NCI-H128 (cell line): ENCODE measurements at regions not wholly inside any gene's neighbourhood (a gene's known extent, or its start where the extent isn't known, plus 50 kb on each side); places are given as distances from the start of the nearest gene placed in this dataset.

Experiments used
- DNase-seq: peaks from one replicate; lab custom pipeline; 2025; ENCODE audit not compliant: unreplicated experiment; lab: John Stamatoyannopoulos, UW

GRCh38 chr6:90960324-90960723, 373.5 kb upstream of the MAP3K7 start:
- no peak for DNase-seq

- DNase-seq = no peak
Observed at GRCh38 chr6:90955246-90955645, 368.4 kb upstream of the MAP3K7 start.

GRCh38 chr6:90953405-90954161, 366.7 kb upstream of the MAP3K7 start:
- DNase-seq = no peak

- DNase-seq = no peak
Observed at GRCh38 chr6:90952176-90952575, 365.3 kb upstream of the MAP3K7 start.

- no peak for DNase-seq
Observed at GRCh38 chr6:90948540-90948939, 361.7 kb upstream of the MAP3K7 start.

GRCh38 chr6:90947184-90948064, 360.6 kb upstream of the MAP3K7 start:
- no peak for DNase-seq

- DNase-seq = no peak
Observed at GRCh38 chr6:90941885-90942284, 355.0 kb upstream of the MAP3K7 start.

GRCh38 chr6:90940812-90941481, 354.1 kb upstream of the MAP3K7 start:
- no peak for DNase-seq

GRCh38 chr6:90939906-90940305, 353.0 kb upstream of the MAP3K7 start:
- no peak for DNase-seq

GRCh38 chr6:90938122-90938521, 351.2 kb upstream of the MAP3K7 start:
- DNase-seq = no peak

- no peak for DNase-seq
Observed at GRCh38 chr6:90936286-90936685, 349.4 kb upstream of the MAP3K7 start.

GRCh38 chr6:90934966-90935365, 348.1 kb upstream of the MAP3K7 start:
- DNase-seq = no peak

- DNase-seq = no peak
Observed at GRCh38 chr6:90934081-90934480, 347.2 kb upstream of the MAP3K7 start.

GRCh38 chr6:90932351-90932750, 345.5 kb upstream of the MAP3K7 start:
- DNase-seq = no peak

- no peak for DNase-seq
Observed at GRCh38 chr6:90928051-90928450, 341.2 kb upstream of the MAP3K7 start.

GRCh38 chr6:90925726-90926125, 338.9 kb upstream of the MAP3K7 start:
- DNase-seq = no peak

- DNase-seq = no peak
Observed at GRCh38 chr6:90922325-90922724, 335.5 kb upstream of the MAP3K7 start.

GRCh38 chr6:90918361-90918760, 331.5 kb upstream of the MAP3K7 start:
- DNase-seq = no peak

- no peak for DNase-seq
Observed at GRCh38 chr6:90917376-90917775, 330.5 kb upstream of the MAP3K7 start.

- DNase-seq = no peak
Observed at GRCh38 chr6:90916968-90917367, 330.1 kb upstream of the MAP3K7 start.

GRCh38 chr6:90915224-90915915, 328.5 kb upstream of the MAP3K7 start:
- DNase-seq = no peak
